Keratinocyte (primary cell): ENCODE measurements at regions not wholly inside any gene's neighbourhood (a gene's known extent, or its start where the extent isn't known, plus 50 kb on each side); places are given as distances from the start of the nearest gene placed in this dataset.
"Not testable (repeated sequence)": the region's sequence is repeated elsewhere in the genome, so short reads cannot be mapped to it uniquely, and the experiment has no call there.

ENCODE experiments used
- CTCF ChIP-seq, 3 experiments: IDR thresholded peaks in 1 of 3; conservative IDR thresholded peaks in 1 of 3; optimal IDR thresholded peaks in 1 of 3; 2 replicates in 2 of 3; 3 replicates in 1 of 3; pipeline versions ENCODE3 to v1.5.1; 2011; ENCODE audit warnings: low read length in 3 of 3, mild to moderate bottlenecking in 3 of 3, moderate library complexity in 2 of 3, control low read depth in 1 of 3, inconsistent platforms in 1 of 3; ENCODE audit not compliant: insufficient read depth in 2 of 3; ENCODE audit errors: extremely low read depth in 1 of 3
- EZH2 ChIP-seq: IDR thresholded peaks from one replicate; pipeline ENCODE4 v1.6.1; 2012; ENCODE audit warnings: inconsistent platforms, mild to moderate bottlenecking, low read length, moderate library complexity

GRCh38 chr6:134747197-134747596, 202.7 kb downstream of the ALDH8A1 start:
- TF ChIP-seq CTCF (optimal IDR thresholded peaks at IDR 0.05 in 1 of 3, IDR thresholded peaks at IDR 0.05 in 1 of 3, conservative IDR thresholded peaks at IDR 0.05 in 1 of 3; ENCODE audit: extremely low read depth in 1 of 3, insufficient read depth in 2 of 3, low read length in 3 of 3); EZH2: not testable (repeated sequence)
